Activated T-helper 1 cell treated with anti-CD3 and anti-CD28 coated beads, Interleukin-2, amount 50 U/mL, for 16 hours (primary cell): ENCODE measurements at regions not wholly inside any gene's neighbourhood (a gene's known extent, or its start where the extent isn't known, plus 50 kb on each side); places are given as distances from the start of the nearest gene placed in this dataset.

ENCODE experiments used
- DNase-seq, 2 donors: peaks; one replicate each; pipeline ENCODE4 v3.0.0-alpha.2; 2020; ENCODE audit warnings: low read depth in 1 of 2, low spot score in 1 of 2

- DNase-seq: no peak
Measured at GRCh38 chr11:70020336-70021214, 57.5 kb upstream of the ANO1 start.

- no peak for DNase-seq
Measured at GRCh38 chr11:70021586-70021985, 56.5 kb upstream of the ANO1 start.

GRCh38 chr11:70024036-70024772 is 53.9 kb upstream of the ANO1 start:
- DNase-seq: no peak

GRCh38 chr11:70024773-70025045 is 53.4 kb upstream of the ANO1 start:
- DNase-seq: no peak

GRCh38 chr11:70025308-70025707 is 52.8 kb upstream of the ANO1 start:
- DNase-seq: no peak

GRCh38 chr11:70026012-70026411 is 52.1 kb upstream of the ANO1 start:
- no peak for DNase-seq

GRCh38 chr11:70026726-70027125 is 51.4 kb upstream of the ANO1 start:
- no peak for DNase-seq

GRCh38 chr11:70027451-70027850 is 50.7 kb upstream of the ANO1 start:
- no peak for DNase-seq

GRCh38 chr11:70028147-70028855 is 49.8 kb upstream of the ANO1 start:
- no peak for DNase-seq
